ENCODE measurements at regions not wholly inside any gene's neighbourhood (a gene's known extent, or its start where the extent isn't known, plus 50 kb on each side); places are given as distances from the start of the nearest gene placed in this dataset.
"Not testable (repeated sequence)": the region's sequence is repeated elsewhere in the genome, so short reads cannot be mapped to it uniquely, and the experiment has no call there.

GRCh38 chr3:26291840-26292239 lies 330.7 kb upstream of the LRRC3B start:
- DNase-seq = no peak

GRCh38 chr3:26292780-26293179 lies 329.8 kb upstream of the LRRC3B start:
- DNase-seq = no peak

GRCh38 chr3:26293329-26293844 lies 329.2 kb upstream of the LRRC3B start:
- no peak for DNase-seq

- no peak for DNase-seq
These were observed 315.4 kb upstream of the LRRC3B start for GRCh38 chr3:26307192-26307591.

GRCh38 chr3:26307787-26308186 lies 314.8 kb upstream of the LRRC3B start:
- no peak for DNase-seq

GRCh38 chr3:26308454-26308853 lies 314.1 kb upstream of the LRRC3B start:
- DNase-seq = no peak

GRCh38 chr3:26309536-26309935 lies 313.0 kb upstream of the LRRC3B start:
- DNase-seq = not testable (repeated sequence)

- DNase-seq = no peak
These were observed 309.8 kb upstream of the LRRC3B start for GRCh38 chr3:26312816-26313215.

- no peak for DNase-seq
These were observed 306.1 kb upstream of the LRRC3B start for GRCh38 chr3:26316472-26316871.

GRCh38 chr3:26323741-26324140 lies 298.8 kb upstream of the LRRC3B start:
- not testable (repeated sequence) for DNase-seq

- DNase-seq = no peak
These were observed 282.6 kb upstream of the LRRC3B start for GRCh38 chr3:26340001-26340400.

GRCh38 chr3:26343647-26344046 lies 278.9 kb upstream of the LRRC3B start:
- no peak for DNase-seq

GRCh38 chr3:26345613-26346012 lies 277.0 kb upstream of the LRRC3B start:
- no peak for DNase-seq

- no peak for DNase-seq
These were observed 276.1 kb upstream of the LRRC3B start for GRCh38 chr3:26346497-26346896.

GRCh38 chr3:26347150-26347549 lies 275.4 kb upstream of the LRRC3B start:
- no peak for DNase-seq

GRCh38 chr3:26350853-26351252 lies 271.7 kb upstream of the LRRC3B start:
- no peak for DNase-seq

GRCh38 chr3:26353097-26353496 lies 269.5 kb upstream of the LRRC3B start:
- no peak for DNase-seq

GRCh38 chr3:26358405-26358804 lies 264.2 kb upstream of the LRRC3B start:
- DNase-seq = no peak

GRCh38 chr3:26365706-26366105 lies 256.9 kb upstream of the LRRC3B start:
- DNase-seq = no peak

GRCh38 chr3:26368312-26368711 lies 254.3 kb upstream of the LRRC3B start:
- DNase-seq = no peak

- no peak for DNase-seq
These were observed 253.4 kb upstream of the LRRC3B start for GRCh38 chr3:26369133-26369532.

- DNase-seq = no peak
These were observed 246.6 kb upstream of the LRRC3B start for GRCh38 chr3:26375843-26376530.

GRCh38 chr3:26381411-26381810 lies 241.2 kb upstream of the LRRC3B start:
- DNase-seq = no peak

GRCh38 chr3:26406636-26407035 lies 215.9 kb upstream of the LRRC3B start:
- no peak for DNase-seq

GRCh38 chr3:26418553-26418952 lies 204.0 kb upstream of the LRRC3B start:
- DNase-seq = no peak

Data from activated CD4-positive, alpha-beta T cell treated with anti-CD3 and anti-CD28 coated beads, Interleukin-2, amount 50 U/mL, for 48 hours (primary cell).